B cell (primary cell): ENCODE measurements at regions not wholly inside any gene's neighbourhood (a gene's known extent, or its start where the extent isn't known, plus 50 kb on each side); places are given as distances from the start of the nearest gene placed in this dataset.

Source experiments
- ATAC-seq: fragments of 200-7000 bp; cut with Tn5 transposase; one replicate; pipeline ENCODE4 v1.10.0; 2021; ENCODE audit warnings: low read depth, mild to moderate bottlenecking, moderate number of reproducible peaks, moderate library complexity
- CTCF ChIA-PET: fragments of 350-600 bp; sonication (Branson Sonifier 250); formaldehyde crosslinking; loops from one replicate; lab custom pipeline; 2021; ENCODE audit warnings: antibody characterized with exemption, inconsistent platforms; lab: Charles Lee
- POLR2A ChIA-PET: fragments of 350-600 bp; sonication (Branson Sonifier 250); formaldehyde crosslinking; loops from one replicate; lab custom pipeline; 2021; ENCODE audit warnings: antibody characterized with exemption; lab: Charles Lee
- DNase-seq: peaks from one replicate; pipeline ENCODE4 v3.0.0; 2013
- H2AFZ ChIP-seq: 2 replicates; pipeline ENCODE4 v1.6.1; 2012; ENCODE audit warnings: mild to moderate bottlenecking, low read depth, low read length; ENCODE audit not compliant: insufficient read depth, poor library complexity, severe bottlenecking
- H3K27ac ChIP-seq, 2 donors: 1 replicate in 1 of 2; 2 replicates in 1 of 2; pipeline ENCODE4 v1.5.1; 2012 to 2013; ENCODE audit warnings: low read length in 2 of 2, mild to moderate bottlenecking in 2 of 2, moderate library complexity in 1 of 2
- H3K27me3 ChIP-seq, 4 experiments: fragments of 200-600 bp in 1 of 4; sonication (generic) in 1 of 4; replicated peaks in 1 of 4; 1 replicate in 2 of 4; 2 replicates in 2 of 4; pipeline versions ENCODE4 v1.6.1 to v1.7.0; 2013 to 2016; ENCODE audit warnings: low read length in 3 of 4, mild to moderate bottlenecking in 2 of 4, mixed read lengths in 1 of 4, moderate library complexity in 1 of 4; ENCODE audit not compliant: insufficient read depth in 4 of 4, control insufficient read depth in 3 of 4; ENCODE audit errors: control extremely low read depth in 1 of 4
- H3K36me3 ChIP-seq, 2 experiments: replicated peaks in 1 of 2; 1 replicate in 1 of 2; 2 replicates in 1 of 2; pipeline versions ENCODE4 v1.6.1 to v1.7.1; 2013; ENCODE audit warnings: low read length in 1 of 2; ENCODE audit not compliant: insufficient read depth in 2 of 2, control insufficient read depth in 1 of 2; ENCODE audit errors: control extremely low read depth in 1 of 2, extremely low read depth in 1 of 2
- H3K4me1 ChIP-seq, 2 donors: fragments of 200-600 bp in 1 of 2; sonication (generic) in 1 of 2; 1 replicate in 1 of 2; 2 replicates in 1 of 2; pipeline versions ENCODE4 v1.5.1 to v1.6.1; 2013 to 2017; ENCODE audit warnings: low read length in 2 of 2; ENCODE audit not compliant: control insufficient read depth in 2 of 2, insufficient read depth in 2 of 2
- H3K4me2 ChIP-seq: replicated peaks from 2 replicates; pipeline ENCODE3; 2012; ENCODE audit warnings: mild to moderate bottlenecking, low read depth, low read length; ENCODE audit not compliant: poor library complexity, severe bottlenecking
- H3K4me3 ChIP-seq, 5 experiments: fragments of 200-600 bp in 1 of 5; sonication (generic) in 1 of 5; 1 replicate in 3 of 5; 2 replicates in 2 of 5; pipeline versions ENCODE4 v1.5.1 to v1.7.0; 2011 to 2016; ENCODE audit warnings: low read length in 4 of 5, mild to moderate bottlenecking in 4 of 5, low read depth in 2 of 5, control low read depth in 1 of 5, moderate library complexity in 1 of 5; ENCODE audit not compliant: insufficient read depth in 1 of 5; ENCODE audit errors: control extremely low read depth in 1 of 5, extremely low read depth in 1 of 5
- H3K79me2 ChIP-seq: fragments of 200-600 bp; sonication (generic); one replicate; pipeline ENCODE4 v1.6.0; 2016; ENCODE audit warnings: low read length; ENCODE audit not compliant: control insufficient read depth, insufficient read depth
- H3K9ac ChIP-seq: fragments of 200-600 bp; sonication (generic); 2 replicates; pipeline ENCODE4 v1.6.1; 2017; ENCODE audit warnings: mild to moderate bottlenecking, low read length, moderate library complexity
- H3K9me3 ChIP-seq, 3 donors: one replicate each; pipeline versions ENCODE4 v1.6.1 to v1.7.1; 2013; ENCODE audit warnings: low read length in 2 of 3; ENCODE audit not compliant: control insufficient read depth in 2 of 3, insufficient read depth in 1 of 3; ENCODE audit errors: control extremely low read depth in 1 of 3
- H4K20me1 ChIP-seq: 2 replicates; pipeline ENCODE4 v1.6.0; 2012; ENCODE audit warnings: mild to moderate bottlenecking, low read length; ENCODE audit not compliant: insufficient read depth, control insufficient read depth, poor library complexity, severe bottlenecking
- H3K27ac Mint-ChIP-seq: one replicate; pipeline ENCODE4 v1.8.0; 2021; ENCODE audit warnings: mixed read lengths
- H3K27me3 Mint-ChIP-seq: one replicate; pipeline ENCODE4 v1.8.0; 2021; ENCODE audit warnings: mixed read lengths
- H3K4me1 Mint-ChIP-seq: one replicate; pipeline ENCODE4 v1.8.0; 2021; ENCODE audit warnings: mixed read lengths
- H3K4me3 Mint-ChIP-seq: one replicate; pipeline ENCODE4 v1.8.0; 2021; ENCODE audit warnings: mixed read lengths
- H3K9me3 Mint-ChIP-seq: one replicate; pipeline ENCODE4 v1.8.0; 2022; ENCODE audit warnings: mixed read lengths; ENCODE audit not compliant: insufficient read depth
- EZH2 ChIP-seq: IDR thresholded peaks from 2 replicates; pipeline ENCODE4 v1.6.1; 2012; ENCODE audit warnings: borderline replicate concordance, low read depth, mild to moderate bottlenecking, moderate library complexity, low read length; ENCODE audit not compliant: insufficient read depth, poor library complexity, severe bottlenecking
- WGBS: methylation state at CpG from one replicate; pipeline ENCODE4 v1.1.5; 2013; ENCODE audit warnings: missing lambda C conversion rate; ENCODE audit not compliant: insufficient coverage; 5-methylcytosine and 5-hydroxymethylcytosine counted together
- intact Hi-C: fragments of 100-400 bp; cut with micrococcal nuclease; formaldehyde crosslinking; loops from one replicate; pipeline ENCODE4 v1.10.0; 2022
- TF ChIP-seq, protein P1 (sequence below): fragments of 200-600 bp; IDR thresholded peaks from one replicate; pipeline ENCODE4 v1.8.0; 2022; ENCODE audit warnings: antibody characterized with exemption, mild to moderate bottlenecking

DNA sequence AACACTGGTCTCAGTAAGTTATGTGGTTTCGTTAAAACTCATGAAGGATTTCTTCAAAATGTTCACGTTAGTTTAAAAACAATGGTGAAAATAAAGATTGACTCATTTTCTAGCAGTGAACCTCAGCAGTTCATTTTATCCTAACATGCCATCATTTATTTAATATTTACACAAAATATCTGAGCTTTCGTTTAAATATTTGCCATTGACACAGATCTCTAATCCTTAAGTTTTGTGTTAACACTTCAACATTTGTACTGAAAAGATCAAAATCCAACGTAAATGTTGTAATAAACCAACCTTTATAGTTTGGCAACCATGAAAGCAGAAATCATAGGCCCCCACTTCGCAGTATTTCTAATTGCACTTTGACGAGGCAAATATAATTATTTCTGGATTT is 1129.5 kb downstream of the PLA2G4A start:
- no peak overlapping the region for H3K4me2 ChIP-seq
- DNase-seq (no peak), ATAC-seq (no peak)
- no peaks in the 10 kb centered on the region for H3K79me2 ChIP-seq
- no peaks in the 10 kb centered on the region for H3K36me3 ChIP-seq
- no peak overlapping the region for H2AFZ ChIP-seq
- POLR2A ChIA-PET: no interaction called here
- intact Hi-C loops: no loop called here
- TF ChIP-seq, protein P1, sequence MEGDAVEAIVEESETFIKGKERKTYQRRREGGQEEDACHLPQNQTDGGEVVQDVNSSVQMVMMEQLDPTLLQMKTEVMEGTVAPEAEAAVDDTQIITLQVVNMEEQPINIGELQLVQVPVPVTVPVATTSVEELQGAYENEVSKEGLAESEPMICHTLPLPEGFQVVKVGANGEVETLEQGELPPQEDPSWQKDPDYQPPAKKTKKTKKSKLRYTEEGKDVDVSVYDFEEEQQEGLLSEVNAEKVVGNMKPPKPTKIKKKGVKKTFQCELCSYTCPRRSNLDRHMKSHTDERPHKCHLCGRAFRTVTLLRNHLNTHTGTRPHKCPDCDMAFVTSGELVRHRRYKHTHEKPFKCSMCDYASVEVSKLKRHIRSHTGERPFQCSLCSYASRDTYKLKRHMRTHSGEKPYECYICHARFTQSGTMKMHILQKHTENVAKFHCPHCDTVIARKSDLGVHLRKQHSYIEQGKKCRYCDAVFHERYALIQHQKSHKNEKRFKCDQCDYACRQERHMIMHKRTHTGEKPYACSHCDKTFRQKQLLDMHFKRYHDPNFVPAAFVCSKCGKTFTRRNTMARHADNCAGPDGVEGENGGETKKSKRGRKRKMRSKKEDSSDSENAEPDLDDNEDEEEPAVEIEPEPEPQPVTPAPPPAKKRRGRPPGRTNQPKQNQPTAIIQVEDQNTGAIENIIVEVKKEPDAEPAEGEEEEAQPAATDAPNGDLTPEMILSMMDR: no peak
- TF ChIP-seq EZH2: no peak
- no peaks in the 10 kb centered on the region for H3K4me1 Mint-ChIP-seq
- no peaks in the 10 kb centered on the region for H3K27me3 Mint-ChIP-seq
- 100% methylated on average over 1 of the region's 6 CpGs for whole genome bisulfite sequencing
- H3K4me1 ChIP-seq: no peaks in the 10 kb centered on the region
- no peak overlapping the region for H3K27ac ChIP-seq
- CTCF ChIA-PET: interaction anchor here (0.7 kb wide), 1 partner anchor 17 kb away, joined by 3 read pairs; no protein-coding TSS in a partner anchor
- no peak overlapping the region for H3K9ac ChIP-seq
- no peaks in the 10 kb centered on the region for H3K9me3 Mint-ChIP-seq
- H3K27ac Mint-ChIP-seq: no peak overlapping the region
- no peaks in the 10 kb centered on the region for H3K9me3 ChIP-seq
- H3K27me3 ChIP-seq: no peaks in the 10 kb centered on the region
- H4K20me1 ChIP-seq: no peaks in the 10 kb centered on the region
- no peak overlapping the region for H3K4me3 Mint-ChIP-seq
- no peak overlapping the region for H3K4me3 ChIP-seq

GRCh38 chr1:187959062-187959461 is 1130.3 kb downstream of the PLA2G4A start:
- Mint-ChIP-seq H3K27me3 (no peaks in the 10 kb centered on the region), H3K9me3 (no peaks in the 10 kb centered on the region), H3K4me1 (no peaks in the 10 kb centered on the region), H3K4me3 (no peak overlapping the region), H3K27ac (no peak overlapping the region)
- CTCF ChIA-PET: no interaction called here
- intact Hi-C loops: no loop called here
- WGBS: no CpG with 5 or more reads among the region's 3 CpGs
- H3K36me3 ChIP-seq: no peaks in the 10 kb centered on the region
- H3K4me1 ChIP-seq: no peaks in the 10 kb centered on the region
- no peaks in the 10 kb centered on the region for H3K27me3 ChIP-seq
- no peak overlapping the region for H3K9ac ChIP-seq
- H3K4me2 ChIP-seq: no peak overlapping the region
- ATAC-seq (no peak), DNase-seq (no peak)
- POLR2A ChIA-PET: no interaction called here
- H3K9me3 ChIP-seq: no peaks in the 10 kb centered on the region
- TF ChIP-seq, protein P1: no peak
- no peak for TF ChIP-seq EZH2
- H3K4me3 ChIP-seq: no peak overlapping the region
- no peaks in the 10 kb centered on the region for H4K20me1 ChIP-seq
- H3K79me2 ChIP-seq: no peaks in the 10 kb centered on the region
- H2AFZ ChIP-seq: no peak overlapping the region
- no peak overlapping the region for H3K27ac ChIP-seq
